SH-SY5Y (cell line): ENCODE measurements at regions not wholly inside any gene's neighbourhood (a gene's known extent, or its start where the extent isn't known, plus 50 kb on each side); places are given as distances from the start of the nearest gene placed in this dataset.

Source experiments
- GATA2 ChIP-seq: IDR thresholded peaks from 2 replicates; pipeline ENCODE4 v1.6.1; 2011; ENCODE audit warnings: mild to moderate bottlenecking, low read depth, low read length
- GATA3 ChIP-seq: IDR thresholded peaks from 2 replicates; pipeline ENCODE4 v1.6.1; 2011; ENCODE audit warnings: low read depth, mild to moderate bottlenecking, low read length, moderate library complexity

- no peak; the same call in 1 of the 2 replicates for TF ChIP-seq GATA2
- no peak for TF ChIP-seq GATA3
Observed at GRCh38 chr10:29135337-29135736, 153.5 kb upstream of the LYZL1 start.
